Ascending aorta (tissue), 2 donors: ENCODE measurements at regions not wholly inside any gene's neighbourhood (a gene's known extent, or its start where the extent isn't known, plus 50 kb on each side); places are given as distances from the start of the nearest gene placed in this dataset.
"Not testable (repeated sequence)": the region's sequence is repeated elsewhere in the genome, so short reads cannot be mapped to it uniquely, and the experiment has no call there.

Experiments used
- DNase-seq, 2 donors: peaks; one replicate each; pipeline ENCODE4 v3.0.0-alpha.2; 2019; ENCODE audit warnings: low spot score in 2 of 2
- H3K27ac ChIP-seq, 2 donors: fragments of 200-600 bp; sonication (generic); one replicate each; pipeline ENCODE4 v1.5.1; 2016 to 2017; ENCODE audit warnings: mild to moderate bottlenecking in 1 of 2
- H3K27me3 ChIP-seq: fragments of 200-600 bp; sonication (generic); one replicate; pipeline ENCODE4 v1.5.1; 2017
- H3K36me3 ChIP-seq, 2 donors: fragments of 200-600 bp; sonication (generic); one replicate each; pipeline ENCODE4 v1.5.1; 2016
- H3K4me1 ChIP-seq, 2 donors: fragments of 200-600 bp; sonication (generic); one replicate each; pipeline ENCODE4 v1.5.1; 2016 to 2017; ENCODE audit warnings: mild to moderate bottlenecking in 1 of 2
- H3K4me3 ChIP-seq, 2 donors: fragments of 200-600 bp; sonication (generic); one replicate each; pipeline ENCODE4 v1.5.1; 2016 to 2017; ENCODE audit warnings: mild to moderate bottlenecking in 1 of 2
- H3K9me3 ChIP-seq, 2 donors: fragments of 200-600 bp; sonication (generic); one replicate each; pipeline ENCODE4 v1.5.1; 2016
- CTCF ChIP-seq, 3 experiments: fragments of 200-600 bp in 2 of 3; fragments of 450-650 bp in 1 of 3; sonication (generic) in 2 of 3; IDR thresholded peaks; one replicate each; pipeline ENCODE4 v1.5.1; 2016 to 2019; ENCODE audit warnings: antibody characterized with exemption in 3 of 3, mild to moderate bottlenecking in 1 of 3, moderate library complexity in 1 of 3
- intact Hi-C: fragments of 100-400 bp; cut with DNase I; formaldehyde crosslinking; loops from one replicate; pipeline ENCODE4 v1.15.1; 2023

GRCh38 chr1:43108080-43108479 lies 64.0 kb downstream of the EBNA1BP2 start:
- H3K9me3 ChIP-seq, result peaks cover 0 to 5% of the 10 kb centered on the region in 2 donors
- H3K27ac ChIP-seq, result no peak overlapping the region
- no peak overlapping the region for H3K4me3 ChIP-seq
- intact Hi-C loops, result no loop called here
- DNase-seq, result no peak
- no peaks in the 10 kb centered on the region for H3K36me3 ChIP-seq
- no peak for TF ChIP-seq CTCF (IDR thresholded peaks at IDR 0.05)
- H3K4me1 ChIP-seq, result no peaks in the 10 kb centered on the region
- H3K27me3 ChIP-seq, result no peaks in the 10 kb centered on the region

- Histone ChIP-seq H3K27me3 (no peaks in the 10 kb centered on the region), H3K4me3 (no peak overlapping the region), H3K36me3 (no peaks in the 10 kb centered on the region), H3K9me3 (peaks cover 0 to 5% of the 10 kb centered on the region in 2 donors), H3K27ac (no peak overlapping the region), H3K4me1 (no peaks in the 10 kb centered on the region)
- no peak for TF ChIP-seq CTCF (IDR thresholded peaks at IDR 0.05)
- intact Hi-C loops, result no loop called here
- DNase-seq, result no peak
Measured at GRCh38 chr1:43107664-43108063, 64.4 kb downstream of the EBNA1BP2 start.

- H3K4me3 ChIP-seq, result no peak overlapping the region
- H3K9me3 ChIP-seq, result peaks cover 0 to 5% of the 10 kb centered on the region in 2 donors
- H3K36me3 ChIP-seq, result no peaks in the 10 kb centered on the region
- no peaks in the 10 kb centered on the region for H3K27me3 ChIP-seq
- no peak for TF ChIP-seq CTCF (IDR thresholded peaks at IDR 0.05)
- DNase-seq, result no peak
- intact Hi-C loops, result no loop called here
- H3K27ac ChIP-seq, result no peak overlapping the region
- no peaks in the 10 kb centered on the region for H3K4me1 ChIP-seq
Measured at GRCh38 chr1:43104027-43104763, 67.9 kb downstream of the EBNA1BP2 start.

GRCh38 chr1:43101061-43101460 lies 71.0 kb downstream of the EBNA1BP2 start:
- Histone ChIP-seq H3K4me3 (no peak overlapping the region), H3K27me3 (no peaks in the 10 kb centered on the region), H3K9me3 (no peaks in the 10 kb centered on the region), H3K27ac (no peak overlapping the region), H3K4me1 (no peaks in the 10 kb centered on the region), H3K36me3 (no peaks in the 10 kb centered on the region)
- intact Hi-C loops, result no loop called here
- DNase-seq, result no peak
- no peak for TF ChIP-seq CTCF (IDR thresholded peaks at IDR 0.05)

GRCh38 chr1:43098200-43098599 lies 73.9 kb downstream of the EBNA1BP2 start:
- Histone ChIP-seq H3K36me3 (no peaks in the 10 kb centered on the region), H3K27ac (no peak overlapping the region), H3K9me3 (no peaks in the 10 kb centered on the region), H3K4me3 (no peak overlapping the region), H3K4me1 (no peaks in the 10 kb centered on the region), H3K27me3 (no peaks in the 10 kb centered on the region)
- intact Hi-C loops, result no loop called here
- DNase-seq, result no peak
- no peak for TF ChIP-seq CTCF (IDR thresholded peaks at IDR 0.05)

- H3K27me3 ChIP-seq, intact Hi-C loops, DNase-seq, H3K36me3 ChIP-seq, H3K9me3 ChIP-seq, H3K4me3 ChIP-seq, H3K27ac ChIP-seq, H3K4me1 ChIP-seq: not testable (repeated sequence)
Measured at GRCh38 chr1:43096528-43096927, 75.6 kb downstream of the EBNA1BP2 start.

- H3K27me3 ChIP-seq, H3K9me3 ChIP-seq, H3K4me3 ChIP-seq, H3K36me3 ChIP-seq, H3K27ac ChIP-seq, H3K4me1 ChIP-seq, intact Hi-C loops, DNase-seq: not testable (repeated sequence)
Measured at GRCh38 chr1:43090812-43091211, 81.3 kb downstream of the EBNA1BP2 start.

GRCh38 chr1:43090157-43090556 lies 81.9 kb downstream of the EBNA1BP2 start:
- DNase-seq, H3K27ac ChIP-seq, H3K4me3 ChIP-seq, H3K27me3 ChIP-seq, H3K4me1 ChIP-seq, intact Hi-C loops, H3K36me3 ChIP-seq, H3K9me3 ChIP-seq: not testable (repeated sequence)
